Jurkat, Clone E6-1 (cell line): ENCODE measurements at regions not wholly inside any gene's neighbourhood (a gene's known extent, or its start where the extent isn't known, plus 50 kb on each side); places are given as distances from the start of the nearest gene placed in this dataset.

Experiments used
- DNase-seq: peaks from one replicate; pipeline ENCODE4 v3.0.0-alpha.2; 2011; ENCODE audit warnings: low read depth, low spot score
- H3K4me3 ChIP-seq: 2 replicates; pipeline ENCODE4 v1.5.1; 2011; ENCODE audit warnings: mild to moderate bottlenecking, low read length, control low read depth, moderate library complexity

DNA sequence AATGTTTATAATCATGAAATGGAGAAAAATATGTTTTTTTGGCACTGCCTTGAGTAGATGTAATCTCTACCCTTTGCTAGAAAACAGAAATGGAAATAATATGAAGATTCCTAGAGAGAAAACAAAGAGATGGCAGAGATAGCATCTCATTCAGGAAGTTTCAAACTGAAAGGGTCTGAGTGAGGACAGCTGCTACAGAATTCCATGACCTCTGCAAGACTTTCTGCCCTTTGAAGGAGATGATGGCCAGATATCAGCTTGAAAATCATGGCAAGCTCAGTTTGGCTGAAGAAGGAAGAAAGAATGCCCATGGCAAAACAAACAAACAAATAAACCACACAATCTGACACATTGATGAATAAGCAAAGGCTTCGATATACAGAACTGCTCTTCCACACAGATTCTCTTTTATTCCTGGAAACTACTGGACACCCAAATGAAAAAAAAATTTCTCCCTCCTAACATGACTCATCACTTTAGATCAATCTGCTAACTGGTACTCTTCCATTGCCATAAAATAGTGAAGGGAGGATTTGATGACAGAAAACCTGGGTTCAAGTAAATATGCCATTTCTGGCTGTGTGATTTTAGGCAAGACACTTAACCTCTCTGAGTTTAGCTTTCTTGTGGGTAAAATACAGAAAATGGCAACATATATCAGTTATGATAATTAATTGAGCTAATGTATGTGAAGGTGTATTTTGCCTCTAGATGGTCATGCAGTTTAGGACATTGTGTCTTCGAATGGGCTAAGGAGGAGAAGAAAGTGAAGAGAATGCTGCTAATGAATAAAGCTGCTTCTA, 105.9 kb upstream of the SPACA1 start:
- no peak overlapping the region for H3K4me3 ChIP-seq
- no peak for DNase-seq

DNA sequence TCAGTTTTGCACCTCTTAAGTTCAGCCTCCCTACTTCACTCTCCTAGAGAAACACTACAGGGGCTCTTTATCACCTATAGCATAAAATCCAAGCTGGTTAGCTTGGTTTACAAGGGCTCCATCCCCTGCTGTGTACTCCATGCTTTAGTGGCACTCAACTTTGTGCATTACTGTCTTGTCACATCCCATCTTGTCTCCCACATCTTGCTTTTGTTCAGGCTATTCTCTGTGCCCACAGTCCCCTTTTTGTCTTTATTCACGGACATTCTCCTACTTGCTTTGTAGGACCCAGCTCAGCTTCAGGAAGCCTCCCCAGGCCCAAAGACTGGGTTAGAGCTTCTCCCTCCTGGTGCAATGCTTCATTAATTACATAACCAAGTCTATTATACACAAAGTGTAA, 107.9 kb upstream of the SPACA1 start:
- no peak overlapping the region for H3K4me3 ChIP-seq
- DNase-seq, result no peak

DNA sequence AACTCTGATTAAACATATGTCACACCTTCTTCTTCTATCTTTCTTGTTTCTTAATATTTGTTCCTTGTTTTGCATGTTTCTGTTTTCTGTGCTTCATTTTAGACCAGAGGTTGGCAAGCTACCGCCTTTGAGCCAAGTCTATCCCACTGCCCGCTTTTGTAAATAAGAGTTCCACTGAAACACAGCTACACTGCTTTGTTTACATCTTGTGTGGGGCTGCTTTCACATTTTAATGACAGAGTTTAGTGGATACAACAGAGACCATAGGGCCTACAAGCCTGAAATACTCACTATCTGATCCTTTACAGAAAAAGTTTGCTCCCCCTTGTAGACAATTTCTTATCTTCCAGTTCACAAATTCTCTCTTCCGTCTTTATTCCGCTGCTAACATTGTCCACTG, 109.4 kb upstream of the SPACA1 start:
- DNase-seq, result no peak
- no peak overlapping the region for H3K4me3 ChIP-seq

DNA sequence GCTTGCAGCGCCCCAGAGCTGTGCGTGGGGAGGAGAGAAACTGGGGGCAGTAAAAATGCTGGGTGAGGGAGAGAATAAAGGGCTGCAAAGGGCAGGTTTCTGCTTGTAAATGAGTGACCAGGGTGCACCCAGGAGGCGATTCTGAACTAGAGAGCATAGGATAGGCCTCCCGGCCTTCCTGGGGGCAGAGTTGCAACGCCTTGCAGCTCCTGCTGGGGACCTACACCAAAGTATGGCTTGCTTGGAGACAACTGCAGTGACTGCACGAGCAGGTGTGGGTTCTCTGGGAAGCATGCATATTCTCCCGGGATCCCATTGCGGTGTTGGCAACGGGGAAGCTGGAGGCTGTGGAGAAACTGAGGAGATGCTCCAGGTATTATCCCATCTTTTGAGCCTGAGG, 111.6 kb upstream of the SPACA1 start:
- DNase-seq, result no peak

DNA sequence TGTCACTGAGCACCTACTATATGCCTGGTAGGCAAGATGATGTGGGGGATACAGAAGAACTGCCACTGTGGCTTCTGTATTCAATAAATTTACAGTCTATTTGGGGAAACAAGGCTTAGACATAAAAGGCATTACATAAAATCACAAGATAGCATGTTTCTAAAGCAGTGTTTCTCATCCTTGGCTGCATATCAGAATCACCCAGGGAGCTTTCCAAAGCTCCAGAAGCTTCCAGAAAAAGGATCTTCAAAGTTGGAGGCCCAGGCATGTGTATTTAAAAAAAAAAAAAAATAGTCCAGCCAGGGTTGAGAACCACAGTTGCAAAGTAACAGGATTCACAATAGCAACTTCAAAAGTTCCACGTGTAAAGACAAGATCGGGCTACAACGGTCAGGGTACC, 112.4 kb upstream of the SPACA1 start:
- no peak overlapping the region for H3K4me3 ChIP-seq
- DNase-seq, result no peak

More for the DNA sequence above, 111.6 kb upstream of the SPACA1 start:
- no peak overlapping the region for H3K4me3 ChIP-seq

DNA sequence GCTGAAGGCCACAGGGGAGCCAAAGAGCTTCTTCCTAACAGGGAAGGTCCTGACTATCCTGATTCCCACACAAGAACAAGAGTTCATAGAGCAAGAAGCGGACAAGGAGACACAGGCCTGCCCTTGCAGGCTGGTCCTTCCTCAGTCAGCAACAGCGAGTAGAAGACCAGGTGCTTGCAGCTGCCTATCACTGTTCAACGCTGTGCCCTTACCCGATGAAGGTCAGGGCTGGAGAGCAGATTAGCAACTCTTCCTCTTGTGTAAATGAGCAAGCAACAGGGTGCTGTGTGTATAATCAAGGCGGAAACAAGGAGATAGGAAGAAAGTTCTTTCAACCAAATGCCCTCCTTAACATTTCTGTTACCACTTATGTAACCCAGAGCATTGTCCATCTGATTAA, 115.3 kb upstream of the SPACA1 start:
- H3K4me3 ChIP-seq, result no peak overlapping the region
- DNase-seq, result no peak

DNA sequence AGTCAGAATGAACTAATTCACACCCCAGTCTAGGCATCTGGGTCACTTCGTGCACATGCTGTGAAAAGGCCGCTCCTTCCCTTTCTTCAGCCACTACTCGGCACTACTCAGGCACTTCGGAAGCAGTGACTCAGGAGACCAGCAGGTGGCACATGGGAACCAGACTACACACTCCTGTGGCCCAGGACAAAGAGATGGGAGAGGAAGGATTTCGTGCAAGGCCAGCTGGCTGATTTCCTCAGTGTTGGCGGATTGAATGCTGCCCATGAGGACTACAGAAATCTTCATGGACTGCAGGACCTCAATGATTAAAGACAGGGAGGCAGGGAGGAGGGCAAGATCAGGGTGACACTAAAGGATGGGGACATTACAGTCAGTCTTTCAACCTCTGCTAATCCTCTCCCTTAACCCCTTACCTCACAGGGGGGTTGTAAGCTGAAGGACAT, 117.8 kb upstream of the SPACA1 start:
- no peak overlapping the region for H3K4me3 ChIP-seq
- DNase-seq, result peak; percentile 51

DNA sequence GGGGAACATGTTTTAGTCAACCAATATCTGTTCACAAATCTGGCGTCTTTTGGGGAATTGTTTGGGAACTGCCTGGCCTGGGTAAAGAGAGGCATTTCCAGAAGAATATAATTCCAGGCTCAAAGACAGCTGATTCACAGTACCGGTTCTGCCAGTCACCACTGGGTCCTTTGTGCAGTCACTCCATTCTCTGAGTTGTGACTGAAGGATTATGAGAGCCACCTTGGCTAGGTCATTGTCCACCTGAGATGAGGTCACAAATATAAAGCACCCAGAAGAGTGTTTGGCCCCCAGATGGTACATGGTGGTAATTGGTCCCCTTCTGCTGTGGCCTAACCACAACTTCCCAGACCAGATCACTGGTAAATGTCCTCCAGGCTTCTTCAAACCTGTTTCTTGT, 121.0 kb upstream of the SPACA1 start:
- no peak for DNase-seq

DNA sequence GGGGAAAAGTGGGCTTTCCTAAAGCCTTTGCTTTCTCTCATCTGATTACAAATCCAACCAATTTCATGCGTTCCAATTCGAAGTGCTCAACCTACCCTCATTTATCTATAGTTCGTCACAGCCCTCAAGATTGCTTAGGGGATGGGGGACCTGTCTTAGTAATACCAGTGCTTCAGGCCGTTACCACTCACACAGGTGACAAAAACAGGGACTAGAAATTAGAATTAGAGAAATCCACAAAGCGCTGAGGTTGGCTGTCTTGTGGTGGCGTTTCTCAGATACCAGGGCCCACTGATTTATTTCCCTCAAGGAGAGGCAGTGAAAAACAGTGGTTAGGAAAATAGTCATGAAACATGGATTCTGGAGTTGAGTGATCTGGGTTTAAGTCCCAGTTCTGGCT, 121.6 kb upstream of the SPACA1 start:
- DNase-seq, result no peak
- H3K4me3 ChIP-seq, result no peak overlapping the region

More for the DNA sequence above, 121.0 kb upstream of the SPACA1 start:
- no peak overlapping the region for H3K4me3 ChIP-seq

DNA sequence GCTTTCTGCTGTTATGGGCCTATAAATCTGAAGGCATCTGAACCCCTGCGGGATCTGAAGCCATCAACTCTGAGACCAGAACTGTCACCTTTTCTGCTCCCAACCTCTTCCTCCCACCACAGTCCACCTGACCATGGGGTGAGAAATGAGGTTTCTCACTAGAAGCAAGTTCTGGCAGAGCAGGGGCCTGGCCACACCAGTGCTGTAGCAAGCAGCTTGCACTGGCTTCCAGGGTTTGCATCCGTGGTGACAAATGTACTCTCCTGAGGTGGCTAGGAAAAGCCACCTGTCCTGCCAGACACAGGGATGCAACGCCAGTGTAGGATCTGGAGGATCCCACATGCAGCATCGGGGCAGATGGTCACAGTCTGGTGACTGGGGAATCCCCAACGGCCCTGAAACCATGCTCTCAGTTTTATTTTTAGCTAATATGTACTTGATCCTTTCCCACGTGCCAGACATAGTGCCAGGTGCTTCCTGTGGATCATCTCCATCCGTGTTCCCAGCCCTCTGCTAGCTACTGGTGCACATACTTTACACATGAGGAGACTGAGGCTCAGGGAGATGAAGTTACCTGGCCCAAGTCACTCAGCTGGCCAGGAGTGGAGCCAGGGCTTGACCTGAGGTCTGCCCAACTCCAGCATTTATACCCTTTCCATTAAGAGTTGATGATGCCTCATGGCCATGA, 122.1 kb upstream of the SPACA1 start:
- H3K4me3 ChIP-seq, result no peak overlapping the region
- DNase-seq, result no peak

DNA sequence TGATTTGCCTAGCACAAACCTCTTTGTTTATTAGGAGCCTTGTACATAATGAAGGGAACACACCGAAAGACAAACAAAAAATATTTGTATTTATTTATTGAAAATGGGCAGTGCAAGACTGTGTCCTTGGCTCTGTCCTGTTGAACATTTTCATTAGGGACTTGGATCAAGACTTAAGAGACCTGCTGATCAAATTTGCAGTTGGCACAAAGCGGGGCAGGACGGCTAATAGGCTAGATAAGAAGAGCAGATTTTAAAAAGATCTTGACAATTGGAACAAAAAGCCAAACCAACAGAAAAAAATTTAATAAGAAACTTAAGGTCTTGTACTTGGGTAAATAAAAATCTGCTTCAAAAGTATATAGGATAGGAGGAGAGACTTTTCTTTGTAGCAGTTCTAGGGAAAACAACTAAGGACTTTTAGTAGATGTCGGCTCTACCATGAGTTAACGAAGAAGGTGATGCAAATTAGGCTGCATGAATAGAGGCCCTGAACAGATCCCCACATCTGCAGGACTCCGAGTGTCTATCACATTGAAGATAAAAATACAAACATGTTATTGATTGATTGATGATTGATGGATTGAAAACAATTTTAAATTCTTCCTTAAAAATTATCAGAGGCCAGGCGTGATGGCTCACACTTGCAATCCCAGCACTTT, 124.1 kb upstream of the SPACA1 start:
- no peak overlapping the region for H3K4me3 ChIP-seq
- DNase-seq, result no peak

DNA sequence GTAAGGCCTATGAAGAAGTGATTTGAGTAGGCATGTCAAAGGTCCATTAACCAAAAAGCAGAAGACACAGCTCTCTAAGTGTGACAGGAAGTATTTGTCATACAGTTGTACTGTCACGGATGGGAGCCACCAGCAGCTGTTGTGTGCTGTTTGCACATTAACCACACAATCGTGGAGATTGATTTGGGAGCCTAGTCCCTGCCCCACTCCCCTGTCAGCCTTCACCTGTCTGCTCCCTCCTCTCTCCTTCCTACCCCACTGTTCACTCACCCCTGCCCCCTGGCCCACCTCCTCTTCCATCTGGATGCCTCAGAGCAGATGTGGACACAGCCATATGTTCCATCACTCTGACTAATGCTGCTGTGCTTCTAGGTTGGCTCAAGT, 124.7 kb upstream of the SPACA1 start:
- DNase-seq, result peak; percentile 21
- H3K4me3 ChIP-seq, result no peak overlapping the region

DNA sequence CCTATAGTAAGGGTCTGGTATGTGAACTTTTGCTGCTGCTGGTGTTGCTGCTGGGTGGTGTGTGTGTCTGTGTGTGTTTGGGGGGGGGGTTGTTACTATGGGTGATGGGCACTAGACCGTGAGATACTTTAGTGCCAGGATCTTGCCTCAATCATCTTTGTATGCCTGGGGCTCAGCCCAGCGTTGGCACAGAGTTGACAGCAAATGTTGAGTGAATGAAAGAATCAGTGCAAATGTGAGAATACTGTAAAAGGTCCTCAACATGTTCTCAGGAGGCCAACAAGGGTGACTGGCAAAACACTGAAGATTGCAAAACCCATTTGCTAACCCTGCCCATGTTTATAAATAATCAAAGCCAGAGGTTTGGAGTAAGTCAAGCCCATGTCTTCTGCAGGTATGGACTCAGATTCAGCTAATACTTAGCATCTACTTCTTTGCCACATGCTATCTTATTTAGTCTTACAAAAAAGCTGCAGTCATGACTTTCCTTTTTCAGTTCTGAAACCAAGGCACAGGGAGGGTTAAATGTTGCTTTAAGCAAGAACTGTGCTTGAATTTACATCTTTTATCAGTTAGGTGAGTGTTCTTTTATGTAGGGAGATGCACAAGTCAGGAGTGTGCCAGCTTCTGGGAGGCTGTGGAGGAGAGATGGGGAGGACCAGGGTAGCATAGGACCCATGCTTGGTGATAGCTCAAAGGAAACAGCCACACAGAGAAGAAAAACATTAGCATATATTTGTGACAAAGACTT, 125.3 kb upstream of the SPACA1 start:
- DNase-seq, result no peak
- no peak overlapping the region for H3K4me3 ChIP-seq

DNA sequence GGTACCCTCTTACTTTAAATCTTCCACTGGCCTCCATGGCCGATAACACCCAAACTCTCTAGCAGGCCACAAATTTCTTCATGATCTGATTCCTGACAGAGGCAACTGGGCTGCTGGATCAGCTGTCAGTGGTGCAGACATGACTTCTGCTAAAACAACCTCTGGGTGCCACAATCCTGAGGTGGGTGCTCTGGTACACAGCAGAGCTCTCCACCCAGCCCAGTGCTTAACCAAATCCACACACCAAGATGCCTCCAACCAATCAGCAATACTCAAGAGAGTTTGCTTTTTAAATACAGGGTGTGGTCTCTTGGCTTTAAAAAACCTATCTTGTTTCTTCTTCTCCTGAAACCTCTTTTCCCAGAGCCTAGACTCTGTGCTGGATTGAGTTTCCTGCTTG, 126.6 kb upstream of the SPACA1 start:
- H3K4me3 ChIP-seq, result no peak overlapping the region
- no peak for DNase-seq

DNA sequence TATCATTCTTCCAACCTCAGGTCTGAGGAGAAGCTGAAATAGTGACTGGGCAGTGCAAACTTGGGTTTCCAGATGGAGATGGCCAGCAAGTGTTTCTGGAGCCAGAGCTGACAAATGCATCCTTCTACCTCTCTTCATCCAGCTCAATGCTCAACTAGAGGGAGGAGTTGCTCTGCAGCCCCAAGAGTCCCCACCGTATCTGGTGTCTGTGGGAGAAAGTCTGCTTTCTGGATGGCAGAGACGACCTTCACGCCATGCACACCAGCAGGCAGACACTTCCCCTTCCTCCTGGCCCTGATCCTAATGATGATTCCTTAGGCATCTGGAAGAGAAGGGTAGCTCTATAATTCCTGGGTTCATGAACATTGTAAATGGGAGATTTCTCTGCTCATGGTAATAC, 127.4 kb upstream of the SPACA1 start:
- H3K4me3 ChIP-seq, result no peak overlapping the region
- DNase-seq, result no peak

DNA sequence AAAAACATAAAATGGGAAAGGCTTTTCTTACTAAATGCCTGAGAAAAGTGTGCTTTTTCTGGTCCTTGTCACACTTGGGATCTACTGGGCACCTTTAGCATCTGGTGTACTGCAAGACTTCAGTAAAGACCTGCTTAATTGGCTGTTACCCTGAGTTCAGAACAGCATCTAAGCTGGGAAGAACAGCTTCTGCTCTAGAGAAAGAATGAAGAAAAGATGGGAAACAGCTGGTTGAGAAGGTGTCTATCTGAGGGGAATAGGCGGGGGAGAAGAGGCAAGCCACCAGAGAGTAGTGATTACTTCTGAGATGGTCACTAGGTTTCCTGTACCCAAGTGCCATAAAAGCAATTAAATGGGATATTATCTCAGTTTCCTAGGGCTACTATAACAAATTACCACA, 128.2 kb upstream of the SPACA1 start:
- no peak overlapping the region for H3K4me3 ChIP-seq
- DNase-seq, result no peak

DNA sequence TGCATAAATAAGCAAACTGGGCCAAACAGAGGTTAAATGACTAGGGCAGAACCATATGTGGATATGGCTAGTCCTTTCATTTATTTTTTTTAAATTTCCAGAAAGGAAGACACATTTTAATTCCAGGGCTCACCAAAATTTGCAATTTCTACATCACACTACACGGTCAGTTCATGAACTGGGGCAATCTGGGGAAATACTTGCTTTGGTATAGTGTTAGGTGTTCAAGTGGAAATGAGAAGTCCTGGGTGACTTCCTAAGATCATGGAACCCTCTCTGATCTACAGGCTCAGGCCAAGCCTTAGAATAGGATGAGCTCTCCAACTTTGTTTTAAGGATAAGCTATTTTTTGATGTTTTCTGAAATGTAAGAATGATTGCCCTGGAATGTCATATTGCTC, 128.6 kb upstream of the SPACA1 start:
- DNase-seq, result no peak
- no peak overlapping the region for H3K4me3 ChIP-seq

DNA sequence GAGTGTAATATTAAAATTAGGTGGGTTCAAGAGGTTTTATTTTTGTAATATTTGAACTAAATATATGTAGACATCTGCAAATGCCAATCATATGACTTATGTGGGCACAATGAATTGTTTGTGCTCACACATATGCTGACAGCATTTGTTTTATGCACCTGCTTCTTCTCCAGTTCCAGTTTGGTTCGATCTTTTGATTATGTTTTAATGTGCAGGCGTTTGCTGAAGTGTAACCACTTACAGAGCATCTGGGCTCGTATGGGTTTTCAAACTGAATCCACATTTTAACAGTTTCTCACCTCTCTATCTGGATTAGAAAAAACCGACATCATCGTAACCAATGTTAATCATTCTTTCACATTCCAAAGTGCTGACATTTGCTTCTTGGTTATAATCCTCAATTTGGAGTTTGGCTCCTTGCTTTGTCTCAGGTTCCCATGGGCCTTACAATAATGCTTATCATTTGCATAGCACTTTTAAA, 129.1 kb upstream of the SPACA1 start:
- no peak for DNase-seq
- no peak overlapping the region for H3K4me3 ChIP-seq

DNA sequence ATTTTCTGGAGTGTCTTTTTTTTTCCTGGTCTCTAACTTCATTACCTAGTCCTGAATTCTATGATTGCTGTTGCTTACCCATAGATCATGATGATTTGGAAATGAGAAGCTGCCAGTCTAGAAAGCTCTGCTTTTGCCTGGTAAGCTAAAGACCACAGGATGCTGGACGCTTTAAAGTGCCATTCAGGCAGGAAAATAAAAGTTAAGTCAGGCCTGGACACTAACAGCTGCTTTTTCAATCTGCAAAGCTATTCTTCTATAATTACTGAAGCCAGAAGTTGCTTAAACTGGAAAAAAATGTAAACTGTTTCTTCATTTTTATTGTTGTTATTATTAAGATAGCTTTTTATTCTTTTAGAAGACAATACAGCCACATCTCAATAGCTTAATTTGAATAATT, 129.8 kb upstream of the SPACA1 start:
- DNase-seq, result no peak
- no peak overlapping the region for H3K4me3 ChIP-seq

DNA sequence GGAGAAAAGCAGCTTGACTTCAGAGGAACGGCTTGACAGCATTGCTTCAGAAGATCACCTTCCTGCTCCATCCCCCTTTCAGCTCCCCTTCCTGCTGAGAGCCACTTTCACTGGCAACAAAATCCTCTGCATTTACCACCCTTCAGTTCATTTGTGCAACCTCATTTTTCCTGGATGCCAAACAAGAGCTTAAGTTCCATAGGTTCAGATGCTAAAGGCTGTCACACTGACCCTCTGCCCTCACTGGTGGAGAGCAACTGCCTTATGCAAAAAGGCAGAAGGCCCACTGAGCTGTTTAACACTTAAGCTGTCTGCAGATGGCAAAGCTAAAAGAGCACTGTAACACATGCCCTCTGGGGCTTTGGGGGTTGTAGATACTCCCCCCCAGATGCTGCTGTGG, 131.2 kb upstream of the SPACA1 start:
- peak; percentile 35 for DNase-seq
- H3K4me3 ChIP-seq, result no peak overlapping the region
